Lung microvascular endothelial cell (primary cell): ENCODE measurements at regions not wholly inside any gene's neighbourhood (a gene's known extent, or its start where the extent isn't known, plus 50 kb on each side); places are given as distances from the start of the nearest gene placed in this dataset.

Experiments used
- DNase-seq, 2 donors: peaks; one replicate each; pipeline versions ENCODE4 v3.0.0 to v3.0.0-alpha.2; 2010; ENCODE audit warnings: low read depth in 2 of 2

GRCh38 chr9:109597496-109597895, 99.4 kb upstream of the PTPN3 start:
- no peak for DNase-seq

GRCh38 chr9:109599131-109599530, 101.0 kb upstream of the PTPN3 start:
- DNase-seq, result no peak

- no peak for DNase-seq
Observed at GRCh38 chr9:109599711-109600110, 101.6 kb upstream of the PTPN3 start.

- DNase-seq, result peak in 1 of 2 donors; percentile 30
Observed at GRCh38 chr9:109600142-109600541, 102.0 kb upstream of the PTPN3 start.

- no peak for DNase-seq
Observed at GRCh38 chr9:109601181-109601580, 103.1 kb upstream of the PTPN3 start.

GRCh38 chr9:109602987-109603386, 104.9 kb upstream of the PTPN3 start:
- peak in 1 of 2 donors; percentile 95 for DNase-seq

- DNase-seq, result peak in 1 of 2 donors; percentile 23
Observed at GRCh38 chr9:109604131-109604530, 106.0 kb upstream of the PTPN3 start.

- peak; percentile 9 to 69 for DNase-seq
Observed at GRCh38 chr9:109604781-109605180, 106.7 kb upstream of the PTPN3 start.

GRCh38 chr9:109609060-109609459, 111.0 kb upstream of the PTPN3 start:
- DNase-seq, result no peak

GRCh38 chr9:109616571-109617120, 118.5 kb upstream of the PTPN3 start:
- DNase-seq, result no peak

- no peak for DNase-seq
Observed at GRCh38 chr9:109619310-109619709, 121.2 kb upstream of the PTPN3 start.

GRCh38 chr9:109624143-109624542, 126.0 kb upstream of the PTPN3 start:
- no peak for DNase-seq

- DNase-seq, result no peak
Observed at GRCh38 chr9:109624896-109625295, 126.8 kb upstream of the PTPN3 start.

- DNase-seq, result no peak
Observed at GRCh38 chr9:109627042-109627441, 128.9 kb upstream of the PTPN3 start.

- no peak for DNase-seq
Observed at GRCh38 chr9:109629615-109630014, 131.5 kb upstream of the PTPN3 start.

- DNase-seq, result no peak
Observed at GRCh38 chr9:109632817-109633216, 134.7 kb upstream of the PTPN3 start.

- DNase-seq, result no peak
Observed at GRCh38 chr9:109639674-109640579, 140.1 kb upstream of the PALM2AKAP2 start.

GRCh38 chr9:109640580-109641371, 139.2 kb upstream of the PALM2AKAP2 start:
- peak in 1 of 2 donors; percentile 48 for DNase-seq

- DNase-seq, result no peak
Observed at GRCh38 chr9:109641372-109641659, 138.7 kb upstream of the PALM2AKAP2 start.

- DNase-seq, result no peak
Observed at GRCh38 chr9:109652112-109652511, 127.9 kb upstream of the PALM2AKAP2 start.

- peak in 1 of 2 donors; percentile 63 for DNase-seq
Observed at GRCh38 chr9:109652971-109653370, 127.0 kb upstream of the PALM2AKAP2 start.

GRCh38 chr9:109653470-109653869, 126.5 kb upstream of the PALM2AKAP2 start:
- DNase-seq, result no peak
